ENCODE measurements at regions not wholly inside any gene's neighbourhood (a gene's known extent, or its start where the extent isn't known, plus 50 kb on each side); places are given as distances from the start of the nearest gene placed in this dataset.
A peak's percentile ranks its signal among the peaks of the same experiment; 100 is the strongest.

GRCh38 chr4:116323606-116324005 is 761.8 kb downstream of the TRAM1L1 start (continued):
- TF ChIP-seq ZNF426 (tag by site-specific recombination; IDR thresholded peaks at IDR 0.05) (peak; percentile 59), MEIS1 (CRISPR knock-in tag; IDR thresholded peaks at IDR 0.05; ENCODE audit: borderline replicate concordance) (no peak), OSR2 (tag by site-specific recombination; IDR thresholded peaks at IDR 0.05) (no peak), ZNF791 (tag by site-specific recombination; IDR thresholded peaks at IDR 0.05) (no peak), PATZ1 (tag by site-specific recombination; IDR thresholded peaks at IDR 0.05) (no peak), ZNF423 (tag by site-specific recombination; IDR thresholded peaks at IDR 0.05) (no peak), ZNF211 (tag by site-specific recombination; IDR thresholded peaks at IDR 0.05; ENCODE audit: low read depth) (no peak), ZNF280D (tag by site-specific recombination; IDR thresholded peaks at IDR 0.05) (no peak)

- CTCF ChIA-PET, result no interaction called here
- H3K4me3 ChIP-seq (ENCODE audit: low read depth, low read length), result no peak overlapping the region
- H3K36me3 ChIP-seq (ENCODE audit: control insufficient read depth in 2 of 2, insufficient read depth in 1 of 2, low read length in 2 of 2), result no peaks in the 10 kb centered on the region
- H3K9me3 ChIP-seq (ENCODE audit: control insufficient read depth, insufficient read depth, low read depth, low read length), result no peaks in the 10 kb centered on the region
- H3K27ac ChIP-seq (ENCODE audit: extremely low read depth, low read depth, low read length), result no peak overlapping the region
- POLR2A ChIA-PET, result no interaction called here
- no peaks in the 10 kb centered on the region for H3K4me1 ChIP-seq (ENCODE audit: control insufficient read depth, insufficient read depth, low read length)
- TF ChIP-seq PRDM10 (tag by site-specific recombination; IDR thresholded peaks at IDR 0.05) (no peak), BCL6B (tag by site-specific recombination; IDR thresholded peaks at IDR 0.05) (no peak), ZBTB20 (tag by site-specific recombination; IDR thresholded peaks at IDR 0.05) (no peak), ZNF426 (tag by site-specific recombination; IDR thresholded peaks at IDR 0.05) (no peak), RBAK (tag by site-specific recombination; IDR thresholded peaks at IDR 0.05) (no peak), ZNF747 (tag by site-specific recombination; IDR thresholded peaks at IDR 0.05) (no peak), ZNF707 (tag by site-specific recombination; IDR thresholded peaks at IDR 0.05) (no peak), ZNF311 (tag by site-specific recombination; IDR thresholded peaks at IDR 0.05; ENCODE audit: borderline replicate concordance) (no peak), ZNF366 (tag by site-specific recombination; conservative IDR thresholded peaks at IDR 0.05) (no peak), ZNF19 (tag by site-specific recombination; IDR thresholded peaks at IDR 0.05; ENCODE audit: low read depth) (no peak), KLF7 (tag by site-specific recombination; IDR thresholded peaks at IDR 0.05; ENCODE audit: borderline replicate concordance) (no peak), ZNF423 (tag by site-specific recombination; IDR thresholded peaks at IDR 0.05) (no peak), BCL11A (tag by site-specific recombination; IDR thresholded peaks at IDR 0.05; ENCODE audit: low read depth) (no peak), ZBTB1 (tag by site-specific recombination; IDR thresholded peaks at IDR 0.05) (no peak), ZNF610 (tag by site-specific recombination; IDR thresholded peaks at IDR 0.05; ENCODE audit: borderline replicate concordance) (no peak)
These were observed 763.9 kb downstream of the TRAM1L1 start for GRCh38 chr4:116321471-116321870.
